Mucosa of descending colon (tissue), 3 donors: ENCODE measurements at regions not wholly inside any gene's neighbourhood (a gene's known extent, or its start where the extent isn't known, plus 50 kb on each side); places are given as distances from the start of the nearest gene placed in this dataset.

Experiments
- ATAC-seq: fragments of 200-7000 bp; cut with Tn5 transposase; one replicate; pipeline ENCODE4 v1.9.1; 2020; ENCODE audit warnings: mild to moderate bottlenecking, moderate library complexity
- DNase-seq, 3 donors: peaks; one replicate each; pipeline ENCODE4 v3.0.0-alpha.2; 2020
- H3K36me3 ChIP-seq: fragments of 200-600 bp; one replicate; pipeline ENCODE4 v1.8.0; 2021; ENCODE audit warnings: low read depth, mild to moderate bottlenecking
- H3K4me1 ChIP-seq: fragments of 200-600 bp; one replicate; pipeline ENCODE4 v1.8.0; 2021; ENCODE audit warnings: low read depth, mild to moderate bottlenecking
- H3K4me3 ChIP-seq: fragments of 200-600 bp; one replicate; pipeline ENCODE4 v1.8.0; 2021; ENCODE audit warnings: mild to moderate bottlenecking
- H3K9me3 ChIP-seq: fragments of 200-600 bp; one replicate; pipeline ENCODE4 v1.8.0; 2021; ENCODE audit warnings: mild to moderate bottlenecking
- intact Hi-C, 2 donors: fragments of 100-400 bp; cut with DNase I in 1 of 2; cut with micrococcal nuclease in 1 of 2; formaldehyde crosslinking; loops; one replicate each; pipeline versions ENCODE4 v1.11.0 to v1.11.1; 2022; cut with DNase I, micrococcal nuclease
- TF ChIP-seq, protein P1 (sequence below): fragments of 200-600 bp; IDR thresholded peaks from one replicate; pipeline ENCODE4 v1.8.0; 2022; ENCODE audit warnings: antibody characterized with exemption, mild to moderate bottlenecking
- donor health status: DM: no; HTN: no; CAD: no; lungs with moderate emphysema.
- donor health status: DM: no; HTN: no; CAD: no.
- donor health status: DM: no; HTN: yes; CAD: no.

DNA sequence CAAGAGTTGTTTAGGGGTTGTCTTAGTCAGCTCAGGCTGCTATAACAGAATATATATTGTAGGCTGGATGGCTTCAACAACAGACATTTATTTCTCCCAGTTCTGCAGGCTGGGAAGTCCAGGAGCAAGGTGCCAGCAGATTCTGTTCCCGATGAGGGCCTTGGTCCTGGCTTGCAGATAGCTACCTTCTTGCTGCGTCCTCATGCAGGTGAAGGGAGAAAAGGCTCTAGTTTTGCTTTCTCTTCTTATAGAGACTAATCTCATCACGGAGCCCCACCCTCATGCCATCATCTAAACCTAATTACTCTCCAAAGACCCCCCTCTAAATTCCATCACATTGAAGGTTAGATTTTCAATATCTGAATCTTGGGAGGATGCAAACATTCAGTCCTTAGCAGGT lies 246.0 kb upstream of the ANKRD55 start:
- TF ChIP-seq, protein P1, sequence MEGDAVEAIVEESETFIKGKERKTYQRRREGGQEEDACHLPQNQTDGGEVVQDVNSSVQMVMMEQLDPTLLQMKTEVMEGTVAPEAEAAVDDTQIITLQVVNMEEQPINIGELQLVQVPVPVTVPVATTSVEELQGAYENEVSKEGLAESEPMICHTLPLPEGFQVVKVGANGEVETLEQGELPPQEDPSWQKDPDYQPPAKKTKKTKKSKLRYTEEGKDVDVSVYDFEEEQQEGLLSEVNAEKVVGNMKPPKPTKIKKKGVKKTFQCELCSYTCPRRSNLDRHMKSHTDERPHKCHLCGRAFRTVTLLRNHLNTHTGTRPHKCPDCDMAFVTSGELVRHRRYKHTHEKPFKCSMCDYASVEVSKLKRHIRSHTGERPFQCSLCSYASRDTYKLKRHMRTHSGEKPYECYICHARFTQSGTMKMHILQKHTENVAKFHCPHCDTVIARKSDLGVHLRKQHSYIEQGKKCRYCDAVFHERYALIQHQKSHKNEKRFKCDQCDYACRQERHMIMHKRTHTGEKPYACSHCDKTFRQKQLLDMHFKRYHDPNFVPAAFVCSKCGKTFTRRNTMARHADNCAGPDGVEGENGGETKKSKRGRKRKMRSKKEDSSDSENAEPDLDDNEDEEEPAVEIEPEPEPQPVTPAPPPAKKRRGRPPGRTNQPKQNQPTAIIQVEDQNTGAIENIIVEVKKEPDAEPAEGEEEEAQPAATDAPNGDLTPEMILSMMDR = no peak
- intact Hi-C loops = no loop called here
- Histone ChIP-seq H3K9me3 (no peaks in the 10 kb centered on the region), H3K36me3 (no peaks in the 10 kb centered on the region), H3K4me1 (peaks cover 7% of the 10 kb centered on the region), H3K4me3 (no peak overlapping the region)
- no peak for ATAC-seq
- no peak for DNase-seq

DNA sequence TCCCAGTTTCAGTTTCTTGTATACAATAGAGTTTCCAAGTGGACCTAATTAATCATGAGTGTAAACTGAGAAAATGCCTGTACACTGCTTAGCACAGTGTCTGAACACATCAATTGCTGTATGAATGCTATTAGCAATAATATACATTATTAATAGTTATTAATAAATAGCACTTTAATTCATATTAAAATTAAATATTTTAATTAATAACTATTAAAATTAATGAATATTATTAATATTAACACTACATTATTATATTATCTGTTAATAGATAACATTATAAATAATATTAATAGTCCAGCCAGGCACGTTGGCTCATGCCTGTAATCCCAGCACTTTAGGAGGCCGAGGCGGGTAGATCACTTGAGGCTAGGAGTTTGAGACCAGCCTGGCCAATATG lies 244.9 kb upstream of the ANKRD55 start:
- Histone ChIP-seq H3K9me3 (no peaks in the 10 kb centered on the region), H3K4me1 (peaks cover 7% of the 10 kb centered on the region), H3K36me3 (no peaks in the 10 kb centered on the region), H3K4me3 (no peak overlapping the region)
- intact Hi-C loops = no loop called here
- ATAC-seq (no peak), DNase-seq (no peak)
- TF ChIP-seq, protein P1 = no peak

DNA sequence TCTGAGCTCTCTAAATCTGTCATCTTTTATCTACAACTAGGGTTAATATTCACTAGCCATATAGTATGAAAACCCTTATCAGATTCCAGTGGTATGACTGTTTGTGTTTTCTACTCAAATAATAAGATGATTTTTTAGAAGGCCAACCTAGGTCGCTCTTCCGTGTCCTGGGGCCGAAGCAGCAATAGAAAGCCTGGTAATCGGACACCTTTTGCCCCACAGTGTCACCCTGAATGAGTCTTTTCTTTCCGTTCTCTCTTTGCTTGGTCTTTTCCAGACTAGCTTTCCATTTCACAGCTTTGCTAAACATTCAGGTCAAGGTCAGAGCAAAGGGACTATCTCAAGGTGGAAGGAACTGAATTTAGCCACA lies 243.3 kb upstream of the ANKRD55 start:
- intact Hi-C loops = no loop called here
- Histone ChIP-seq H3K9me3 (no peaks in the 10 kb centered on the region), H3K4me1 (peaks cover 6% of the 10 kb centered on the region), H3K4me3 (no peak overlapping the region), H3K36me3 (no peaks in the 10 kb centered on the region)
- TF ChIP-seq, protein P1 = no peak
- no peak for DNase-seq
- ATAC-seq = no peak

DNA sequence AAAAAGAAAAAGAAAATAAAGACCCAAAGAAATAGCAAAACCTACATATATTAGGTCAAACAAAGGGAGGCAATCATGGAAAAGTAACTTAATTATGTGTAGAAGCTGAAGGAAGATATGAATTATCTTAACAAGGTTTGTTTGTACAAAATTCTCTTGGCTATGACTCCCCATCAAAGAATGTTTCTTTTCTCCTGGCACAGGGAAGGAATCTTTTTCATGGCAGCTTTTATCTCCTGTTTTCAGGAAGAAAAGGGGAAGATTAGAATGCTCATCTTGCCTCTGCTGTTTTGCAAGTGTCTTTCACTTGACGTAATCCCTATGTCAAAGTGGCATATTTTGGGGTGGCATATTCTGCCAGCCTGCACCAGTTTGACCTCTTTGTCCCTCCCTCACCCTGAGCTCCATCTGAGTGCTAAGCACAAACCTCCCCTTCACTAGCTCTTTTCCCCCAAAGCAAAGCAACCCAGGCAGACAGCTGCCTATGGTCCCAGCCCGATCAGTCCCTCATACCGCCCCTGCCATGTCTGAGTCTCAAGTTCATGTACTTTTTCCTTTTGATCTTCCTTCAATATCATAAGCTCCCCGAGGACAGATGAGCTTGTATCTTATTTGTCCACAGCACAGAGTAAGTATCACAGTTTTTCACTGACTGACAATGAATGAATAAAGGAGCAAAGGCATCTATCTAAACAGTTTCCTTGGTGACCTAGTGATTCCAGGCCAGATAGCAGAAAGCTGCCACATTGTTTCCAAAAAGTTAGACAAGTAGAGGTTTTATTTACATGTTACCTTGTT lies 242.8 kb upstream of the ANKRD55 start:
- DNase-seq (no peak), ATAC-seq (no peak)
- intact Hi-C loops = no loop called here
- no peaks in the 10 kb centered on the region for H3K9me3 ChIP-seq
- H3K36me3 ChIP-seq = no peaks in the 10 kb centered on the region
- TF ChIP-seq, protein P1 = no peak
- no peak overlapping the region for H3K4me3 ChIP-seq
- peaks cover under 1% of the 10 kb centered on the region for H3K4me1 ChIP-seq

DNA sequence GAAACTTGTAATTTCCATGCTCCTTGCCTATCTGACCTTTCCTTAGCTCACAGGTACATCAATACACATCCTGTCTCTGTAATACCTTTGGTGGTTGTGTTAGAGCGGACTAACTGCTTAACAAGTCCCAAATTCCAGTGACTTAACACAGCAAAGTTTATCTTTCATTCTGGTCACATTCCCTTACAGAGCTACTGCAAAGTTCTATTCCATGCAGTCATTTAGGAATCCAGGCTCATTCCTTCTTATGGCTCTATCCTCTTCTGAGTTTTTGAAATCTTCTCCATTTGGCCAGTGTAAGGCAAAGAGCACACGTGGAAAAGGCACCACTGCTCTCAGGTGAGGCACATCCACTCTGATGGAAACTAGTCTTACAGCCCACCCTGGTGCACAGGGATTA lies 238.6 kb upstream of the ANKRD55 start:
- TF ChIP-seq, protein P1 = no peak
- DNase-seq (no peak), ATAC-seq (no peak)
- Histone ChIP-seq H3K4me1 (no peaks in the 10 kb centered on the region), H3K36me3 (no peaks in the 10 kb centered on the region), H3K9me3 (no peaks in the 10 kb centered on the region), H3K4me3 (no peak overlapping the region)
- intact Hi-C loops = no loop called here
